Common myeloid progenitor, CD34-positive (primary cell): ENCODE measurements at regions not wholly inside any gene's neighbourhood (a gene's known extent, or its start where the extent isn't known, plus 50 kb on each side); places are given as distances from the start of the nearest gene placed in this dataset.

Experiments
- CTCF ChIA-PET: fragments of 350-600 bp; sonication (Branson Sonifier 250); formaldehyde crosslinking; loops from one replicate; lab custom pipeline; 2021; ENCODE audit warnings: antibody characterized with exemption; lab: Charles Lee
- POLR2A ChIA-PET: fragments of 350-600 bp; sonication (Branson Sonifier 250); formaldehyde crosslinking; loops from one replicate; lab custom pipeline; 2021; ENCODE audit warnings: antibody characterized with exemption; lab: Charles Lee
- DNase-seq, 3 donors: peaks; one replicate each; pipeline versions ENCODE4 v3.0.0 to v3.0.0-alpha.2; 2013
- H3K27ac ChIP-seq, 2 experiments: 1 replicate in 1 of 2; 2 replicates in 1 of 2; pipeline ENCODE4 v1.7.0; 2013; ENCODE audit warnings: inconsistent platforms in 2 of 2, low read length in 2 of 2, mild to moderate bottlenecking in 2 of 2, low read depth in 1 of 2, moderate library complexity in 1 of 2; ENCODE audit not compliant: severe bottlenecking in 2 of 2, insufficient read depth in 1 of 2, poor library complexity in 1 of 2
- H3K27me3 ChIP-seq, 5 experiments: replicated peaks in 2 of 5; 1 replicate in 3 of 5; 2 replicates in 2 of 5; pipeline versions ENCODE4 v1.6.1 to v1.7.0; 2013; ENCODE audit warnings: low read length in 4 of 5, mild to moderate bottlenecking in 2 of 5, moderate library complexity in 2 of 5, inconsistent platforms in 1 of 5; ENCODE audit not compliant: insufficient read depth in 5 of 5, control insufficient read depth in 4 of 5
- H3K36me3 ChIP-seq, 4 experiments: 1 replicate in 2 of 4; 2 replicates in 2 of 4; pipeline versions ENCODE4 v1.6.1 to v1.7.0; 2013; ENCODE audit warnings: low read length in 3 of 4, control low read depth in 1 of 4, mild to moderate bottlenecking in 1 of 4; ENCODE audit not compliant: control insufficient read depth in 4 of 4, insufficient read depth in 4 of 4
- H3K4me1 ChIP-seq, 4 experiments: 1 replicate in 3 of 4; 2 replicates in 1 of 4; pipeline versions ENCODE4 v1.6.1 to v1.7.1; 2013; ENCODE audit warnings: low read length in 3 of 4, mild to moderate bottlenecking in 3 of 4, control low read depth in 1 of 4, inconsistent platforms in 1 of 4, moderate library complexity in 1 of 4; ENCODE audit not compliant: control insufficient read depth in 4 of 4, insufficient read depth in 4 of 4; ENCODE audit errors: control extremely low read depth in 1 of 4
- H3K4me3 ChIP-seq, 7 experiments: 1 replicate in 4 of 7; 2 replicates in 3 of 7; pipeline versions ENCODE4 v1.5.1 to v1.7.0; 2013; ENCODE audit warnings: mild to moderate bottlenecking in 7 of 7, low read length in 6 of 7, moderate library complexity in 6 of 7, inconsistent platforms in 2 of 7, low read depth in 2 of 7, control low read depth in 1 of 7; ENCODE audit not compliant: insufficient read depth in 4 of 7, control insufficient read depth in 1 of 7; ENCODE audit errors: extremely low read depth in 1 of 7
- H3K9me3 ChIP-seq, 5 experiments: 1 replicate in 4 of 5; 2 replicates in 1 of 5; pipeline versions ENCODE4 v1.6.1 to v1.7.1; 2013; ENCODE audit warnings: low read length in 4 of 5, mild to moderate bottlenecking in 2 of 5, inconsistent platforms in 1 of 5, low read depth in 1 of 5, moderate library complexity in 1 of 5; ENCODE audit not compliant: control insufficient read depth in 4 of 5, insufficient read depth in 2 of 5; ENCODE audit errors: control extremely low read depth in 1 of 5
- WGBS: methylation state at CpG from one replicate; pipeline ENCODE4 v1.1.5; 2013; ENCODE audit not compliant: insufficient coverage; 5-methylcytosine and 5-hydroxymethylcytosine counted together

GRCh38 chrX:99468993-99469392 lies 941.1 kb downstream of the PCDH19 start:
- Histone ChIP-seq H3K36me3 (no peaks in the 10 kb centered on the region), H3K27me3 (no peaks in the 10 kb centered on the region), H3K27ac (no peak overlapping the region), H3K4me3 (no peak overlapping the region), H3K9me3 (no peaks in the 10 kb centered on the region), H3K4me1 (no peaks in the 10 kb centered on the region)
- CTCF ChIA-PET = no interaction called here
- POLR2A ChIA-PET = no interaction called here
- DNase-seq = no peak
- WGBS = 69% methylated on average over 5 of the region's 5 CpGs

DNA sequence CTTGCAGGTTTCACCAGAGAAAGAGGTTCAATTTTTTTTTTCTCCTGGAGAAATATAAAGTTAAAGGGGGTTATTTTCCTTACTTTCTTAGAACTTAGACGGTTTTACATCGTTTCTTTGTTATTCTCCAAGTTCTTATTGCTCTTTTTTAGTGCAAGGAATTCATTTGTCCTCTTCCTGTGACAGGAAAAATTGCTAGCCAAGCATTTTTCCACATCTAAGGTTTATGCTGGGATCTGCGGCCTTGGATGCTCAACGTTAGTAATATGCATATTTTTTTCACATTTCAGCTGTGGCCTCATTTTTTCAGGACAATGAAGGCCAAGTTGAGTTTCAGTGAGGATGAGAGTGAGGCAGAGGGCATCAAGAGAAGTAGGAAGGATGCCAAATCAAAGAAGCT lies 948.9 kb downstream of the PCDH19 start:
- CTCF ChIA-PET = no interaction called here
- POLR2A ChIA-PET = no interaction called here
- H3K27me3 ChIP-seq = no peaks in the 10 kb centered on the region
- no peak overlapping the region for H3K4me3 ChIP-seq
- H3K9me3 ChIP-seq = no peaks in the 10 kb centered on the region
- 80% methylated on average over 2 of the region's 4 CpGs for WGBS
- H3K27ac ChIP-seq = no peak overlapping the region
- H3K36me3 ChIP-seq = no peaks in the 10 kb centered on the region
- DNase-seq = no peak
- no peaks in the 10 kb centered on the region for H3K4me1 ChIP-seq

- Histone ChIP-seq H3K4me1 (no peaks in the 10 kb centered on the region), H3K27ac (no peak overlapping the region), H3K36me3 (no peaks in the 10 kb centered on the region), H3K4me3 (no peak overlapping the region), H3K27me3 (no peaks in the 10 kb centered on the region), H3K9me3 (no peaks in the 10 kb centered on the region)
- POLR2A ChIA-PET = no interaction called here
- no peak for DNase-seq
- CTCF ChIA-PET = no interaction called here
- WGBS = 86% methylated on average over 1 of the region's 1 CpG
These were observed 964.7 kb downstream of the PCDH19 start for GRCh38 chrX:99445336-99445735.

- CTCF ChIA-PET = interaction anchor here (0.7 kb wide), 1 partner anchor 11 kb away, joined by 4 read pairs; no protein-coding TSS in a partner anchor
- H3K27ac ChIP-seq = no peak overlapping the region
- no peak for DNase-seq
- H3K27me3 ChIP-seq = no peaks in the 10 kb centered on the region
- no peaks in the 10 kb centered on the region for H3K36me3 ChIP-seq
- peaks cover 0 to 3% (median 0%) of the 10 kb centered on the region in 5 experiments for H3K9me3 ChIP-seq
- POLR2A ChIA-PET = no interaction called here
- no peaks in the 10 kb centered on the region for H3K4me1 ChIP-seq
- H3K4me3 ChIP-seq = no peak overlapping the region
These were observed 988.3 kb downstream of the PCDH19 start for GRCh38 chrX:99421796-99422195.

- DNase-seq = no peak
- WGBS = 80% methylated on average over 1 of the region's 1 CpG
- ChIA-PET CTCF (no interaction called here), POLR2A (no interaction called here)
- Histone ChIP-seq H3K36me3 (no peaks in the 10 kb centered on the region), H3K27ac (no peak overlapping the region), H3K27me3 (no peaks in the 10 kb centered on the region), H3K9me3 (peaks cover 0 to 3% (median 0%) of the 10 kb centered on the region in 5 experiments), H3K4me1 (no peaks in the 10 kb centered on the region), H3K4me3 (no peak overlapping the region)
These were observed 994.6 kb downstream of the PCDH19 start for GRCh38 chrX:99415470-99415869.

GRCh38 chrX:99413317-99413716 lies 996.8 kb downstream of the PCDH19 start:
- Histone ChIP-seq H3K27me3 (no peaks in the 10 kb centered on the region), H3K4me1 (no peaks in the 10 kb centered on the region), H3K9me3 (no peaks in the 10 kb centered on the region), H3K27ac (no peak overlapping the region), H3K4me3 (no peak overlapping the region), H3K36me3 (no peaks in the 10 kb centered on the region)
- CTCF ChIA-PET = no interaction called here
- WGBS = 59% methylated on average over 3 of the region's 3 CpGs
- no peak for DNase-seq
- POLR2A ChIA-PET = no interaction called here

DNA sequence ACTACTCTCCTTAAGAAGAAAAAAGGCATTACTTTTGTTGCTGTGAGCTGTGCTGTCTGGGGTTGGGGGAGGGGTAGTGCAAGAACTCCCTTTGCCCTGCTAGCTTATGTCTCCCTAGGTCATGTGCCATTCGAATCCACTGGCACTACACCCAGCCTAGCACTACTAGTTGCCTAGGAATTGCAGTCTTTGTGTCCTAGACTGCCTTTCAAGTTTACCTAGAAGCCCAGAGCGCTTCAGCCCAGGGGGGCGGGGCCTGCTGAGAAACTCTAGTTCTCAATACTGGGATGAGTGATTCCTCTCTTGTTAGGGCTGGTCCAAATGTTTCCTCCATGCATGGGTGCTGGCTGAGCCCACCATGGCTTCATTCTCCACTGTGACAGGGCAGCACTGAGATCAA lies 1011.5 kb downstream of the PCDH19 start:
- DNase-seq = no peak
- ChIA-PET CTCF (no interaction called here), POLR2A (no interaction called here)
- Histone ChIP-seq H3K27ac (no peak overlapping the region), H3K4me3 (no peak overlapping the region), H3K27me3 (no peaks in the 10 kb centered on the region), H3K36me3 (no peaks in the 10 kb centered on the region), H3K9me3 (no peaks in the 10 kb centered on the region), H3K4me1 (no peaks in the 10 kb centered on the region)
- no CpG with 5 or more reads among the region's 3 CpGs for WGBS
